ENCODE measurements at regions not wholly inside any gene's neighbourhood (a gene's known extent, or its start where the extent isn't known, plus 50 kb on each side); places are given as distances from the start of the nearest gene placed in this dataset.

GRCh38 chr14:39847852-39848251 is 415.6 kb upstream of the FBXO33 start:
- DNase-seq (ENCODE audit: extremely low read depth in 1 of 11, low read depth in 9 of 11, low spot score in 4 of 11), result no peak

GRCh38 chr14:39847194-39847593 is 415.0 kb upstream of the FBXO33 start:
- no peak for DNase-seq (ENCODE audit: extremely low read depth in 1 of 11, low read depth in 9 of 11, low spot score in 4 of 11)

- DNase-seq (ENCODE audit: extremely low read depth in 1 of 11, low read depth in 9 of 11, low spot score in 4 of 11), result no peak
Observed at GRCh38 chr14:39843881-39844280, 411.6 kb upstream of the FBXO33 start.

GRCh38 chr14:39841088-39841487 is 408.9 kb upstream of the FBXO33 start:
- no peak for DNase-seq (ENCODE audit: extremely low read depth in 1 of 11, low read depth in 9 of 11, low spot score in 4 of 11)

GRCh38 chr14:39827901-39828655 is 395.8 kb upstream of the FBXO33 start:
- no peak for DNase-seq (ENCODE audit: extremely low read depth in 1 of 11, low read depth in 9 of 11, low spot score in 4 of 11)

GRCh38 chr14:39812532-39813320 is 380.5 kb upstream of the FBXO33 start:
- no peak for DNase-seq (ENCODE audit: extremely low read depth in 1 of 11, low read depth in 9 of 11, low spot score in 4 of 11)

- no peak for DNase-seq (ENCODE audit: extremely low read depth in 1 of 11, low read depth in 9 of 11, low spot score in 4 of 11)
Observed at GRCh38 chr14:39807271-39807670, 375.0 kb upstream of the FBXO33 start.

- no peak for DNase-seq (ENCODE audit: extremely low read depth in 1 of 11, low read depth in 9 of 11, low spot score in 4 of 11)
Observed at GRCh38 chr14:39784461-39784860, 352.2 kb upstream of the FBXO33 start.

- no peak for DNase-seq (ENCODE audit: extremely low read depth in 1 of 11, low read depth in 9 of 11, low spot score in 4 of 11)
Observed at GRCh38 chr14:39781466-39781865, 349.2 kb upstream of the FBXO33 start.

GRCh38 chr14:39773387-39774126 is 341.3 kb upstream of the FBXO33 start:
- no peak for DNase-seq (ENCODE audit: extremely low read depth in 1 of 11, low read depth in 9 of 11, low spot score in 4 of 11)

- no peak for DNase-seq (ENCODE audit: extremely low read depth in 1 of 11, low read depth in 9 of 11, low spot score in 4 of 11)
Observed at GRCh38 chr14:39772627-39773026, 340.4 kb upstream of the FBXO33 start.

- DNase-seq (ENCODE audit: extremely low read depth in 1 of 11, low read depth in 9 of 11, low spot score in 4 of 11), result no peak
Observed at GRCh38 chr14:39768589-39768988, 336.4 kb upstream of the FBXO33 start.

- DNase-seq (ENCODE audit: extremely low read depth in 1 of 11, low read depth in 9 of 11, low spot score in 4 of 11), result no peak
Observed at GRCh38 chr14:39766397-39767000, 334.3 kb upstream of the FBXO33 start.

GRCh38 chr14:39765676-39766075 is 333.4 kb upstream of the FBXO33 start:
- DNase-seq (ENCODE audit: extremely low read depth in 1 of 11, low read depth in 9 of 11, low spot score in 4 of 11), result no peak

GRCh38 chr14:39763402-39763890 is 331.2 kb upstream of the FBXO33 start:
- DNase-seq (ENCODE audit: extremely low read depth in 1 of 11, low read depth in 9 of 11, low spot score in 4 of 11), result no peak

GRCh38 chr14:39762576-39763401 is 330.6 kb upstream of the FBXO33 start:
- no peak for DNase-seq (ENCODE audit: extremely low read depth in 1 of 11, low read depth in 9 of 11, low spot score in 4 of 11)

GRCh38 chr14:39755269-39755878 is 323.1 kb upstream of the FBXO33 start:
- DNase-seq (ENCODE audit: extremely low read depth in 1 of 11, low read depth in 9 of 11, low spot score in 4 of 11), result peak in 5 of 11 donors; percentile 5 to 45 (median 12)

- DNase-seq (ENCODE audit: extremely low read depth in 1 of 11, low read depth in 9 of 11, low spot score in 4 of 11), result no peak
Observed at GRCh38 chr14:39740454-39740853, 308.2 kb upstream of the FBXO33 start.

Measured in renal cortex interstitium (tissue), 11 donors.